A204.1 (cell line): ENCODE measurements at regions not wholly inside any gene's neighbourhood (a gene's known extent, or its start where the extent isn't known, plus 50 kb on each side); places are given as distances from the start of the nearest gene placed in this dataset.
"Not testable (repeated sequence)": the region's sequence is repeated elsewhere in the genome, so short reads cannot be mapped to it uniquely, and the experiment has no call there.

ENCODE experiments used
- FAIRE-seq: peaks from 2 replicates; lab custom pipeline; 2012; peaks lifted over from hg19 to GRCh38; lab: Jason Lieb, UNC

GRCh38 chr13:66152596-66152995 is 1077.5 kb downstream of the PCDH9 start:
- FAIRE-seq = no peak

GRCh38 chr13:66144357-66144756 is 1085.8 kb downstream of the PCDH9 start:
- not testable (repeated sequence) for FAIRE-seq

- FAIRE-seq = no peak
Observed at GRCh38 chr13:66139701-66140100, 1090.4 kb downstream of the PCDH9 start.

- no peak for FAIRE-seq
Observed at GRCh38 chr13:66139250-66139649, 1090.9 kb downstream of the PCDH9 start.

- no peak for FAIRE-seq
Observed at GRCh38 chr13:66138172-66138811, 1091.8 kb downstream of the PCDH9 start.

GRCh38 chr13:66137384-66137783 is 1092.8 kb downstream of the PCDH9 start:
- no peak for FAIRE-seq

- no peak for FAIRE-seq
Observed at GRCh38 chr13:66128692-66129269, 1101.4 kb downstream of the PCDH9 start.

GRCh38 chr13:66128201-66128600 is 1101.9 kb downstream of the PCDH9 start:
- no peak for FAIRE-seq

- FAIRE-seq = no peak
Observed at GRCh38 chr13:66117563-66117962, 1112.6 kb downstream of the PCDH9 start.

GRCh38 chr13:66113882-66114526 is 1116.1 kb downstream of the PCDH9 start:
- no peak for FAIRE-seq

- no peak for FAIRE-seq
Observed at GRCh38 chr13:66111628-66112027, 1118.5 kb downstream of the PCDH9 start.

GRCh38 chr13:66106246-66106645 is 1123.9 kb downstream of the PCDH9 start:
- FAIRE-seq = no peak

GRCh38 chr13:66102864-66103263 is 1127.3 kb downstream of the PCDH9 start:
- no peak for FAIRE-seq

- FAIRE-seq = no peak
Observed at GRCh38 chr13:66099825-66100224, 1130.3 kb downstream of the PCDH9 start.

GRCh38 chr13:66098931-66099628 is 1131.1 kb downstream of the PCDH9 start:
- FAIRE-seq = no peak

- no peak for FAIRE-seq
Observed at GRCh38 chr13:66089711-66090110, 1140.4 kb downstream of the PCDH9 start.

GRCh38 chr13:66087269-66087710 is 1142.8 kb downstream of the PCDH9 start:
- no peak for FAIRE-seq

GRCh38 chr13:66077132-66077689 is 1152.9 kb downstream of the PCDH9 start:
- no peak for FAIRE-seq

GRCh38 chr13:66076417-66076816 is 1153.7 kb downstream of the PCDH9 start:
- FAIRE-seq = no peak

- FAIRE-seq = no peak
Observed at GRCh38 chr13:66074018-66074615, 1156.0 kb downstream of the PCDH9 start.

- FAIRE-seq = not testable (repeated sequence)
Observed at GRCh38 chr13:66072097-66072496, 1158.0 kb downstream of the PCDH9 start.

GRCh38 chr13:66071608-66072007 is 1158.5 kb downstream of the PCDH9 start:
- FAIRE-seq = no peak
